ENCODE measurements at regions not wholly inside any gene's neighbourhood (a gene's known extent, or its start where the extent isn't known, plus 50 kb on each side); places are given as distances from the start of the nearest gene placed in this dataset.
A peak's percentile ranks its signal among the peaks of the same experiment; 100 is the strongest.
"Not testable (repeated sequence)": the region's sequence is repeated elsewhere in the genome, so short reads cannot be mapped to it uniquely, and the experiment has no call there.

GRCh38 chr11:25520459-25520858, 811.5 kb upstream of the ANO3 start:
- no peak for DNase-seq

DNA sequence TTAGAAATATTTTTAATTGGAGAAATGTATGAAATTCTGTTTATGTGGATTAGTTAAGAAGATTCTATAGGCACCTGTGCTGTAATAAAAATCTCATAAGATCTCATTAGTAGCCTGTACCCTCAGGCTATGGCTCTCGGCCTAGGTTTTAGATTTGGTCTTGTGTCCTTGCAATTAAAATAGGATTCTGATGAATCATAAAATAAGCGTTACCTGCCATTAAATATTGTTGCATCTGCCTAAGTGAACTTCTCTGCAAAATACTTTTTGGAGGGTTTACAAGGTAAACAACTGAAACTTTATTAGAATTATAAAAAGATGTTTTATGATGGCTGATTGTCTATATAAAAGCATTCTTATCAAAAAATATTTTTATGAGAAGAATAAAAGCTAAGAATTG, 804.1 kb upstream of the ANO3 start:
- no peak for DNase-seq

GRCh38 chr11:25529572-25529971, 802.4 kb upstream of the ANO3 start:
- no peak for DNase-seq

DNA sequence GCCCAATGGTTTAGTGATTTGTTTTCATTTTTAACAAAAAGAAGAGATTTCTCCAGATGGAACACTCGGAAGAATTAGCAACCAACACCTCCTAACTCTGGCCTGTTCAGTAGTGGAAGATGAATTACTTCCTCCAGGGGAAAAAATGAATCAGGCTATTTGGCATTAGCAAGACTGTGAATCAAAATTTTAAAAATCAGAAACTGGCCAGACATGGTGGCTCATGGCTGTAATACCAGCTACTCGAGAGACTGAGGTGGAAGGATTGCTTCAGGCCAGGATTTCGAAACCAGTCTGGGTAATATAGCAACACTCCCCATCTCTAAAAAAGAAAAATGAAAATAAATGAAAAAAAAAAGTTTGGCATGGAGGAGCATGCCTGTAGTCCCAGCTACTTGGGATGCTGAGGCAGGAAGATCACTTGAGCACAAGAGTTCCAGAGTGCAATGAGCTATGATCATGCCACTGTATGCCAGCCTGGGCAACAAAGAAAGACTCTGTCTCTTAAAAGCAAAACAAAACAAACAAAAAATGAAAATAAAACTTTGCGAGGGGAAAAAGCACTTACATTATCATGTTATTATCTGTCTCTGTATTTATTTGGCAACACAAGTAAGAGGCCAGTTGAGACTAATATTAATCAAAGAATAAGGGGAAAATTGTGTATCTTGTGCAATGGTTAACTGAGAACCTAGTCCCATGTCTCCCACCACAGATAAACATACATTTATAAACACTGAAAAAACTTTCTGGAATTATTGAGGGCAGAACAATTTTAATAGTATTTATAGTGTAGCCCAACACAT, 796.3 kb upstream of the ANO3 start:
- DNase-seq = no peak

DNA sequence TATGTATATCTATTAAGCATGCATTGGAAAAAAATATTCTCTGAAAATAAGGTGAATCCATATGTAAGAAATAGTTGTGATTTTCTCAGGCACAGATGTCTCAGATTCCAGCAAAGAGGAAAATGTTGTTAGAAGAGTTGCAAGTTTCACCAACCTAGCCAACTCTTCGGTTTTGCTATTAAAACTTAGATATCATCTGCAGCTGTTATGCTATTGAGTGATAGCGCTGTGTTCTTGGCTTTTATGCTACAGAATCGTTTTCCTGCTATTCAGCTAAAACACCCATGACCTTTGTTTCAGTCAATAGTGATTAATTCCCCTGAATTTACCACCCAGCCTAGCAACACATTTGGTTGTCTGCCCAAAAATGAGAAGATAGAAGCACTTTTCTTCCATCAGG, 795.6 kb upstream of the ANO3 start:
- no peak for DNase-seq

- no peak for DNase-seq
These were observed 794.5 kb upstream of the ANO3 start for GRCh38 chr11:25537393-25537792.

GRCh38 chr11:25547292-25547691, 784.6 kb upstream of the ANO3 start:
- no peak for DNase-seq

GRCh38 chr11:25562417-25562816, 769.5 kb upstream of the ANO3 start:
- DNase-seq = no peak

- no peak for DNase-seq
These were observed 766.1 kb upstream of the ANO3 start for GRCh38 chr11:25565846-25566245.

GRCh38 chr11:25566298-25567200, 765.4 kb upstream of the ANO3 start:
- no peak for DNase-seq

GRCh38 chr11:25576320-25576719, 755.6 kb upstream of the ANO3 start:
- DNase-seq = no peak

- DNase-seq = not testable (repeated sequence)
These were observed 752.4 kb upstream of the ANO3 start for GRCh38 chr11:25579554-25579953.

DNA sequence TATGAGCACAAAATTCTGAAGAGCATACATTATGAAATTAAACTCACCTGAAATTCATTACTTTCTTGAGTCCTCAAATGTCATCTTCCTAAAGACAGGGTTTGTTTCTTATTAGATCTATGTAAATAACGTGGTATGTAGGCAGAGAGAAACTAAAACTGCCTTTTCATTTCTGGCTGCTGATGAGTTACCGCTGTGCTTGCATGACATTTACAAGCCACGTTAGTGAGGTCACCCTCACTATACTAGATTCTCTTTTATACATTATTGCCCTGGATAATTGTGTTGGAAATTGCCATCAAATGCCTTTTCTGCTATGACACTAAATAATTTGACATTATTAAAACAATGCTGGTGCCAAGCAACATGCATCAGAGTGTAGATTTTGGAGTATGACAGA, 748.3 kb upstream of the ANO3 start:
- no peak for DNase-seq

- peak; percentile 3 for DNase-seq
These were observed 744.4 kb upstream of the ANO3 start for GRCh38 chr11:25587496-25587895.

GRCh38 chr11:25593221-25593620, 738.7 kb upstream of the ANO3 start:
- no peak for DNase-seq

- no peak for DNase-seq
These were observed 735.2 kb upstream of the ANO3 start for GRCh38 chr11:25596701-25597100.

DNA sequence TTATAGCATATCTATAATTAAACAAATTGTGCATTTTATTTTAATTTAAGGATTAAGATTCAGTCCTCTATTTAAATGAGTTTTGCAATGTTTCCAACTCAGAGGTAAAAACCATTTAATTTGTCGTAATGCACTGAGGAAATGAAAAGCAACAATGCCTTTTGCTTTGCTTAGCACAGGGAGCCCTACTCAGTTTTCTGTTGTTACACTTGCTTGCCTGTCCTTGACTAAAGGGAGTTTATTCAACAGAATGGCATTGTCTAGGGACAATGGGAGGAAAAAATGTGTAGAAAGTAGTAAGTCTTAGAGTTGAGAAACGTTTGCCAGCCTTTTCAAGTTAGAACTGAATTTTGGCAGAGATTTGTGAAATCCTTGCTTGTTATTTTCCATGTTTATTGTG, 734.2 kb upstream of the ANO3 start:
- DNase-seq = no peak

- DNase-seq = no peak
These were observed 729.8 kb upstream of the ANO3 start for GRCh38 chr11:25602149-25602548.

- DNase-seq = no peak
These were observed 729.0 kb upstream of the ANO3 start for GRCh38 chr11:25602959-25603358.

GRCh38 chr11:25612806-25613205, 719.1 kb upstream of the ANO3 start:
- no peak for DNase-seq

- DNase-seq = no peak
These were observed 718.5 kb upstream of the ANO3 start for GRCh38 chr11:25613451-25613850.

DNA sequence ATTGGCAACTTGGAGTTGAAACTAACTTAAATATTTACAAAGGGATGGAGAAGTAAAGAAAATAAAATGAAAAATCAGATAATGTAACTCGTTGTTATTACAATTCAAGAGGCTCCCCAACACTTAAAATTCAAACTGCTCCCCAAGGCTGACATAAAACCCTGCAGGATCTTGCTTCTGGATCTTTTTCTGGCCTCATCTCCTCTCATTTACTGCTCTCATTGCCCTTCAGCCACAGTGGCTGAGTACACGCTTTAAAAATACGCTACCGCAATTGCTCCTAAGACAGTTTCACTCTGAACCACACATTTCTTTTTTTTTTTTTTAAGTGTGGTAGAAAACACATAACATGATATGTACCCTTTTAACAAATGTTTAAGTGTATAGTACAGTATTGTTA, 718.1 kb upstream of the ANO3 start:
- DNase-seq = no peak

GRCh38 chr11:25615069-25615468, 716.9 kb upstream of the ANO3 start:
- DNase-seq = no peak

- DNase-seq = no peak
These were observed 716.1 kb upstream of the ANO3 start for GRCh38 chr11:25615841-25616240.

Measured in HCEC 1CT (cell line).